ENCODE measurements at regions not wholly inside any gene's neighbourhood (a gene's known extent, or its start where the extent isn't known, plus 50 kb on each side); places are given as distances from the start of the nearest gene placed in this dataset.
A peak's percentile ranks its signal among the peaks of the same experiment; 100 is the strongest.

DNA sequence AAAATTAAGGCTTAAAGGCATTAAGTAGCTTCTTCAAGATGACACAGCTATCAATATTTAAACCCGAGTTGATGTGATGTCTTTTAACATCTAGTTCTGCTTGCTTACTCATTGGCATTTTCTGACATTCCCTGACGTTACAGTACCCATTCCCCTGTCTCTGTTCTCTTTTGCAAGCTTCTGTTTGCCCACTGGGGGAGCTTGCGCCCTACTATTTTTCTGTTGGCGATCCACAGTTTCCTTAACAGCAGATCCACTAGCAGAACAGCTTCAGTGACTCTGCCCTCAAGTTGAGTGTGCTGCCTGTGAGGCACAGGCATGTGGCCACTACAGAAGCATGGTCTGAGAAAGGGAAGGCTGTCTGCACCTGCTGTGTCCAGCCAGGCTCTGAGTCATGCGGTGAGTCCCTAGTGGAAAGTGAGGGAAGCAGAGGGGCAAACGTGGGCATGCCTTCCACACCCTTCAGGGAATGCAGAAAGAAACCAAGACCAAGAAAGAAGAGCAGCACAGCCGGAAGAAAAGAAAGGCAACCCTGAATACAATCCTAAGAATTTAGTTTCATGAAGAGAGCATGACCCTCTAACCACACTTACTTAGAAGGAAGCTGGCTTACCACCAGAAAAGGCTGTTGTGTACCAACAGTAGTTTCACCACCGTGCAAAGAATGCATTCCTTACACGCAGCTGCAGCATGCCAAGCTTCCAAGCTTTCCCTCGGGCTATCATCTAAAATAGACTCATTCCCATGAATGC lies 97.7 kb upstream of the VGLL2 start:
- H3K27me3 Mint-ChIP-seq (ENCODE audit: insufficient read depth) = peaks cover 4% of the 10 kb centered on the region
- H3K36me3 Mint-ChIP-seq (ENCODE audit: low read depth) = no peaks in the 10 kb centered on the region
- TF ChIP-seq, protein P1, sequence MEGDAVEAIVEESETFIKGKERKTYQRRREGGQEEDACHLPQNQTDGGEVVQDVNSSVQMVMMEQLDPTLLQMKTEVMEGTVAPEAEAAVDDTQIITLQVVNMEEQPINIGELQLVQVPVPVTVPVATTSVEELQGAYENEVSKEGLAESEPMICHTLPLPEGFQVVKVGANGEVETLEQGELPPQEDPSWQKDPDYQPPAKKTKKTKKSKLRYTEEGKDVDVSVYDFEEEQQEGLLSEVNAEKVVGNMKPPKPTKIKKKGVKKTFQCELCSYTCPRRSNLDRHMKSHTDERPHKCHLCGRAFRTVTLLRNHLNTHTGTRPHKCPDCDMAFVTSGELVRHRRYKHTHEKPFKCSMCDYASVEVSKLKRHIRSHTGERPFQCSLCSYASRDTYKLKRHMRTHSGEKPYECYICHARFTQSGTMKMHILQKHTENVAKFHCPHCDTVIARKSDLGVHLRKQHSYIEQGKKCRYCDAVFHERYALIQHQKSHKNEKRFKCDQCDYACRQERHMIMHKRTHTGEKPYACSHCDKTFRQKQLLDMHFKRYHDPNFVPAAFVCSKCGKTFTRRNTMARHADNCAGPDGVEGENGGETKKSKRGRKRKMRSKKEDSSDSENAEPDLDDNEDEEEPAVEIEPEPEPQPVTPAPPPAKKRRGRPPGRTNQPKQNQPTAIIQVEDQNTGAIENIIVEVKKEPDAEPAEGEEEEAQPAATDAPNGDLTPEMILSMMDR (IDR thresholded peaks at IDR 0.05) = no peak
- DNase-seq = peak; percentile 7
- no peak overlapping the region for H3K27ac Mint-ChIP-seq
- H3K4me1 Mint-ChIP-seq (ENCODE audit: low read depth) = no peaks in the 10 kb centered on the region
- H3K9me3 Mint-ChIP-seq = peaks cover 42% of the 10 kb centered on the region
- no peak overlapping the region for H3K4me3 Mint-ChIP-seq

DNA sequence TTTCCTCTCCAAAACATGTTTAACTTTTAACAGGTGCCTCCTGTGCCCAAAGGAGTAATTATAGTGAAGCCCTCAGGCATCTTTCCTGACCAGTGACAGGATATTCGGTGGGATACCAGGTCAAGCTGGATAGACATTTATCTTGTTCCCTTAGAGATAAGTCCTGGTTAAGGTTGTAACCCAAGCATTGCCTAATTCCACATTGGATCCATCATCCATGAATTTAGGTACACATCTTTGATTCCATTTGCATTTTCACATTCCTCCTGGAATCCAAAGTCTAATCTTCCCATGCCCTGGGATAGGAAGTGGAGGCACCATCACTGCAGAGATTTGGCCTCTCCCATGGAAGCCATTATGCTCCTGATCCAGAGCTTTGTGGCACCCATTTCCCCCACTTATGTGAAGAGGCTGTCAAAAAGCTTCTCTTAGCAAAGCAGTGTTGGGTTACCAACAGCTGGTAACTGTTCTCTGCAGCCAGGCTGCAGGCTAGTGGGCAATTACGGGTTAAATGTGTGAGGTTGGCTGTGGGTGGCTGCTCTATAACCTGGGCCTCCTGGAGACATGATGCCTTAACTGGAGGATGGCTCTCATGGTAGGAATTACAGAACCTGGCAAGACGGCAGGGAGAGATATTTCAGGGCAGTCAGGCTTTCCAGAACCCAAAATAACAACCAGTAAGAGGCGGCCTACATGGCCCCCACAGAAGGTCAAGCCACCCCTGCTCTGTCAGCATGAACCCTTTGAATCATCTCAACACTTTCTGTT lies 96.9 kb upstream of the VGLL2 start:
- no peak for DNase-seq
- H3K27me3 Mint-ChIP-seq (ENCODE audit: insufficient read depth) = peaks cover 4% of the 10 kb centered on the region
- no peaks in the 10 kb centered on the region for H3K4me1 Mint-ChIP-seq (ENCODE audit: low read depth)
- H3K27ac Mint-ChIP-seq = no peak overlapping the region
- H3K4me3 Mint-ChIP-seq = no peak overlapping the region
- TF ChIP-seq, protein P1 (IDR thresholded peaks at IDR 0.05) = no peak
- H3K36me3 Mint-ChIP-seq (ENCODE audit: low read depth) = no peaks in the 10 kb centered on the region
- H3K9me3 Mint-ChIP-seq = peaks cover 42% of the 10 kb centered on the region

DNA sequence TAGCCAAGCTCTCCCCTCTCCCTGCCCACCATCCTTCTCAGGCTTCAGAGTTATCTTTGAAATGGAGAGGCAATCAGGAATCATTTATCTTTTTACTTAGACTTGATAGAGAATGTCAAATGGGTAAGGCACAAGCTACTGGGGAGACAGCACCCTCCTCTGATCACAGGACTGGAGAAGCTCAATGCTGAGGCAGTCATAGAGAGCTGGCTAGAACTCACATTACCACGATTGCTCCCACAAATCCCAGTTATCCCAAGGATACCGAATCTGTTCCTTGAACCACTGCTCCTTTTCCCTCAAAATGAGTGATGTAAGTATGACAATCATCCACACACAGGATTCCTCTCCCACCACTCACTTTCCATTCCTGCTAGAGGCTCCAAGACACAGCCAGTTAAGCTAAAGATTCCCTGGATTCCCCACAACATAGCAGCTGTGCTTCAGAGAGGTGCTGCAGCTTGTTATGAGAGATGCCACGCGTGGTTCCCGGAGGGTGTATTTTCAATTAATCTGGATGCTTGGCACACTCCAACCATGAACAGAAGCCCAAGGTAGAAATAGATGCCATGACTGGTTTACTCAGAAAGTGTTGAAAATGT lies 96.2 kb upstream of the VGLL2 start:
- Mint-ChIP-seq H3K27ac (no peak overlapping the region), H3K4me1 (ENCODE audit: low read depth) (no peaks in the 10 kb centered on the region)
- TF ChIP-seq, protein P1 (IDR thresholded peaks at IDR 0.05) = no peak

DNA sequence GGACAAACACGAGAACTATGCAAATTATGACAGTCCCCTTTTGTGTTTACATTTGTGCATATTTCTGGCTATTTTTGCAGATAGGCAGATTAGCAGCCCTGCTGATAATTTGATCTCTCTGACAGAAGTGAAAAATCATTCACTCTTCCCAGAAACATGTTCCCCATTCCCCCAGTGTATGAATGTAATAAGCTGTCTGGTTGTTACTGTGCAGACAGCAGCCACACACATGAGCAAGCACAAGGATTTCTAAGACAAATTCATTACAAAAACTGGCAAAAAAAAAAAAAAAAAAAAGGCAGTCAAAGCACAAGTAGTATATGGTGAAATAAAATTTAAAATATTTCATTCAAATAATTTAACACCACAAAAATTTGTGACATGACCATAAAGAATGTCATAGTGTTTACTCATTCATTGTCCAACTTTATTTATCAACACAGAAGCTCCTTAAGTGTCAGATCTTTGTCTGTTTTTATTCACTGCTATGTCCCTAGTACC lies 95.5 kb upstream of the VGLL2 start:
- Mint-ChIP-seq H3K27ac (no peak overlapping the region), H3K27me3 (ENCODE audit: insufficient read depth) (peaks cover 4% of the 10 kb centered on the region), H3K4me1 (ENCODE audit: low read depth) (no peaks in the 10 kb centered on the region), H3K4me3 (no peak overlapping the region), H3K36me3 (ENCODE audit: low read depth) (no peaks in the 10 kb centered on the region), H3K9me3 (peaks cover 47% of the 10 kb centered on the region)
- no peak for DNase-seq
- TF ChIP-seq, protein P1 (IDR thresholded peaks at IDR 0.05) = no peak

More for the DNA sequence above, 96.2 kb upstream of the VGLL2 start:
- Mint-ChIP-seq H3K36me3 (ENCODE audit: low read depth) (no peaks in the 10 kb centered on the region), H3K27me3 (ENCODE audit: insufficient read depth) (peaks cover 4% of the 10 kb centered on the region), H3K9me3 (peaks cover 47% of the 10 kb centered on the region), H3K4me3 (no peak overlapping the region)
- DNase-seq = no peak

DNA sequence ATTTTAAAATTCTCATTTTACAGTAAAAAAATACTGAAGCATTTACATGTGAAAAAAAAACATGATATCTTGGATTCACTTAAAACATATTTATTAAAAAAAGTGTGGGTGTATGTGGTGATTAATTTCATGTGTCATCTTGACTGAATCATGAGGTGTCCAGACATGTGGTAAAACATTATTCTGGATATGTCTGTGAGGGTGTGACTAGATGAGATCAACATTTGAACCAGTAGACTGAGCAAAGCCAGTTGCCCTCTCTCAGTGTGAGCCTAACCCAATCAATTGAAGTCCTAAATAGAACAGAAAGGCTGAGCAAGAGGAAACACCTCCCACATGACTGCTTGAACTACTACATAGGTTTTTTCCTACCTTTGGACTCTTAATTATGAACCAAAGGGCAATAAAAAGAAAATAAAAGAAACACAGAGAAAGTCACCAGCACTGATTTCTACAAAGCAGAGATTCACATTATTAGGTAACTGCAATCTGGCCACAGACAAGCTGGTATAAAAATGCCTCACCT lies 90.5 kb upstream of the VGLL2 start:
- Mint-ChIP-seq H3K36me3 (ENCODE audit: low read depth) (no peaks in the 10 kb centered on the region), H3K27me3 (ENCODE audit: insufficient read depth) (no peaks in the 10 kb centered on the region), H3K4me3 (no peak overlapping the region), H3K27ac (no peak overlapping the region), H3K9me3 (peaks cover 60% of the 10 kb centered on the region), H3K4me1 (ENCODE audit: low read depth) (no peaks in the 10 kb centered on the region)
- DNase-seq = no peak
- TF ChIP-seq, protein P1 (IDR thresholded peaks at IDR 0.05) = no peak
